Suprapubic skin (tissue), 4 donors: ENCODE measurements at regions not wholly inside any gene's neighbourhood (a gene's known extent, or its start where the extent isn't known, plus 50 kb on each side); places are given as distances from the start of the nearest gene placed in this dataset.

ENCODE experiments used
- DNase-seq, 2 donors: peaks; one replicate each; pipeline ENCODE4 v3.0.0-alpha.2; 2019; ENCODE audit warnings: low spot score in 2 of 2
- H3K27ac ChIP-seq: fragments of 200-600 bp; sonication (generic); one replicate; pipeline ENCODE4 v1.5.1; 2019
- H3K27me3 ChIP-seq: fragments of 200-600 bp; sonication (generic); one replicate; pipeline ENCODE4 v1.5.1; 2019
- H3K36me3 ChIP-seq: fragments of 200-600 bp; sonication (generic); one replicate; pipeline ENCODE4 v1.5.1; 2019
- H3K4me1 ChIP-seq: fragments of 200-600 bp; sonication (generic); one replicate; pipeline ENCODE4 v1.5.1; 2019
- H3K4me3 ChIP-seq: fragments of 200-600 bp; sonication (generic); one replicate; pipeline ENCODE4 v1.5.1; 2019; ENCODE audit warnings: mild to moderate bottlenecking
- H3K9me3 ChIP-seq: fragments of 200-600 bp; sonication (generic); one replicate; pipeline ENCODE4 v1.5.1; 2019
- CTCF ChIP-seq, 2 donors: fragments of 200-600 bp in 1 of 2; fragments of 450-650 bp in 1 of 2; sonication (generic) in 1 of 2; IDR thresholded peaks; one replicate each; pipeline ENCODE4 v1.5.1; 2016 to 2019; ENCODE audit warnings: antibody characterized with exemption in 2 of 2, mild to moderate bottlenecking in 1 of 2, moderate library complexity in 1 of 2
- EP300 ChIP-seq: sonication (generic); formaldehyde crosslinking; IDR thresholded peaks from one replicate; pipeline ENCODE4 v1.6.1; 2017; ENCODE audit warnings: antibody characterized with exemption
- POLR2A ChIP-seq, 2 donors: fragments of 450-650 bp; IDR thresholded peaks; one replicate each; pipeline ENCODE4 v1.6.1; 2017; ENCODE audit warnings: antibody characterized with exemption in 2 of 2, mild to moderate bottlenecking in 2 of 2, moderate library complexity in 2 of 2
- POLR2AphosphoS5 ChIP-seq, 3 donors: sonication (generic); formaldehyde crosslinking; IDR thresholded peaks; one replicate each; pipeline ENCODE4 v1.6.1; 2017; ENCODE audit warnings: antibody characterized with exemption in 3 of 3
- WGBS: methylation state at CpG from one replicate; pipeline ENCODE4 v1.1.5; 2018; 5-methylcytosine and 5-hydroxymethylcytosine counted together

GRCh38 chr6:80541181-80541580, 434.7 kb downstream of the BCKDHB start:
- H3K4me1 ChIP-seq: no peaks in the 10 kb centered on the region
- H3K4me3 ChIP-seq: no peak overlapping the region
- TF ChIP-seq CTCF (IDR thresholded peaks at IDR 0.05) (no peak), POLR2A (IDR thresholded peaks at IDR 0.05) (no peak), EP300 (no peak), POLR2AphosphoS5 (IDR thresholded peaks at IDR 0.05) (no peak)
- no peak for DNase-seq
- H3K27me3 ChIP-seq: no peaks in the 10 kb centered on the region
- H3K9me3 ChIP-seq: no peaks in the 10 kb centered on the region
- no peaks in the 10 kb centered on the region for H3K36me3 ChIP-seq
- H3K27ac ChIP-seq: no peak overlapping the region

GRCh38 chr6:80540700-80541099, 434.2 kb downstream of the BCKDHB start:
- TF ChIP-seq EP300 (no peak), POLR2A (IDR thresholded peaks at IDR 0.05) (no peak), POLR2AphosphoS5 (IDR thresholded peaks at IDR 0.05) (no peak), CTCF (IDR thresholded peaks at IDR 0.05) (no peak)
- no peaks in the 10 kb centered on the region for H3K4me1 ChIP-seq
- H3K4me3 ChIP-seq: no peak overlapping the region
- WGBS: 89% methylated on average over 1 of the region's 1 CpG
- H3K36me3 ChIP-seq: no peaks in the 10 kb centered on the region
- H3K9me3 ChIP-seq: no peaks in the 10 kb centered on the region
- DNase-seq: no peak
- no peaks in the 10 kb centered on the region for H3K27me3 ChIP-seq
- H3K27ac ChIP-seq: no peak overlapping the region

- TF ChIP-seq EP300 (no peak), POLR2A (IDR thresholded peaks at IDR 0.05) (no peak), CTCF (IDR thresholded peaks at IDR 0.05) (no peak), POLR2AphosphoS5 (IDR thresholded peaks at IDR 0.05) (no peak)
- WGBS: 83% methylated on average over 6 of the region's 6 CpGs
- H3K4me3 ChIP-seq: no peak overlapping the region
These were observed 430.9 kb downstream of the BCKDHB start for GRCh38 chr6:80537118-80537972.

GRCh38 chr6:80535914-80536565, 429.6 kb downstream of the BCKDHB start:
- H3K9me3 ChIP-seq: no peaks in the 10 kb centered on the region
- 94% methylated on average over 1 of the region's 1 CpG for WGBS
- no peak overlapping the region for H3K4me3 ChIP-seq
- no peaks in the 10 kb centered on the region for H3K36me3 ChIP-seq
- H3K27me3 ChIP-seq: no peaks in the 10 kb centered on the region
- no peak for TF ChIP-seq POLR2A (IDR thresholded peaks at IDR 0.05)
- no peak for TF ChIP-seq POLR2AphosphoS5 (IDR thresholded peaks at IDR 0.05)
- no peak overlapping the region for H3K27ac ChIP-seq
- no peak for DNase-seq
- no peaks in the 10 kb centered on the region for H3K4me1 ChIP-seq

More at GRCh38 chr6:80537118-80537972, 430.9 kb downstream of the BCKDHB start:
- no peak for DNase-seq
- no peaks in the 10 kb centered on the region for H3K36me3 ChIP-seq
- H3K27ac ChIP-seq: no peak overlapping the region
- no peaks in the 10 kb centered on the region for H3K4me1 ChIP-seq
- no peaks in the 10 kb centered on the region for H3K27me3 ChIP-seq
- no peaks in the 10 kb centered on the region for H3K9me3 ChIP-seq

- TF ChIP-seq EP300: no peak
- TF ChIP-seq POLR2AphosphoS5 (IDR thresholded peaks at IDR 0.05): no peak
- TF ChIP-seq POLR2A (IDR thresholded peaks at IDR 0.05): no peak
- no peak overlapping the region for H3K27ac ChIP-seq
- DNase-seq: no peak
- no peaks in the 10 kb centered on the region for H3K9me3 ChIP-seq
- 75% methylated on average over 4 of the region's 4 CpGs for WGBS
- no peaks in the 10 kb centered on the region for H3K4me1 ChIP-seq
- H3K4me3 ChIP-seq: no peak overlapping the region
- H3K27me3 ChIP-seq: no peaks in the 10 kb centered on the region
- no peaks in the 10 kb centered on the region for H3K36me3 ChIP-seq
These were observed 425.5 kb downstream of the BCKDHB start for GRCh38 chr6:80531681-80532619.
